ENCODE measurements at regions not wholly inside any gene's neighbourhood (a gene's known extent, or its start where the extent isn't known, plus 50 kb on each side); places are given as distances from the start of the nearest gene placed in this dataset.

GRCh38 chr6:3939368-3939958 lies 90.3 kb downstream of the FAM50B start:
- H3K4me1 ChIP-seq, result no peaks in the 10 kb centered on the region
- DNase-seq (ENCODE audit: low spot score in 2 of 2), result no peak
- H3K27me3 ChIP-seq, result no peaks in the 10 kb centered on the region
- no peaks in the 10 kb centered on the region for H3K9me3 ChIP-seq
- no peaks in the 10 kb centered on the region for H3K36me3 ChIP-seq
- H3K27ac ChIP-seq, result no peak overlapping the region
- whole genome bisulfite sequencing, 2 donors, result 71 to 75% methylated on average over 5 to 7 of the region's 7 CpGs
- TF ChIP-seq EP300 (IDR thresholded peaks at IDR 0.05), result no peak
- no peak for TF ChIP-seq CTCF (IDR thresholded peaks at IDR 0.05)
- TF ChIP-seq POLR2A (IDR thresholded peaks at IDR 0.05), result no peak
- no peak overlapping the region for H3K4me3 ChIP-seq

DNA sequence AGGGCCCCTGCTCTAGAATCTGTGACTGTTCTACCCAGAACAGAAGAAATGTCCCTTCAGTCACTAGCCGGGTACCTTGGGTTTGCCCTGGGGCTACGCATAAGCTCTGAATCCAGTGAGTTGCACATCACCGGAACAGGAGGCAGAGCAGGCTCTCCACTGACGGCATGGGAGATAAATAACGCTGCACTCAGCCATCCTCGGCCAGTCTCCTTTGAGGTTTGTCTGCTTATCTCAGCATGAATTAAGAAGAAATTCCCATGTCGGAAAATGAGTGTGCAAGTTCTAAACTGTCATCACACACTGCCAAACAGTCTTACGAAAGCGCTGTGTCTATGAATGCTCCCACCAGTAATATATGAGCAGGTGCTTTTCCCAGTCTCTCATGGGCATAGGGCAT lies 90.8 kb downstream of the FAM50B start:
- no peaks in the 10 kb centered on the region for H3K4me1 ChIP-seq
- TF ChIP-seq EP300 (IDR thresholded peaks at IDR 0.05), result no peak
- no peak for TF ChIP-seq POLR2A (IDR thresholded peaks at IDR 0.05)
- TF ChIP-seq CTCF (IDR thresholded peaks at IDR 0.05), result no peak
- WGBS, 2 donors, result 73% methylated on average over 9 of the region's 9 CpGs
- DNase-seq (ENCODE audit: low spot score in 2 of 2), result no peak
- H3K36me3 ChIP-seq, result no peaks in the 10 kb centered on the region
- H3K27ac ChIP-seq, result no peak overlapping the region
- no peak overlapping the region for H3K4me3 ChIP-seq
- H3K9me3 ChIP-seq, result no peaks in the 10 kb centered on the region
- H3K27me3 ChIP-seq, result no peaks in the 10 kb centered on the region

DNA sequence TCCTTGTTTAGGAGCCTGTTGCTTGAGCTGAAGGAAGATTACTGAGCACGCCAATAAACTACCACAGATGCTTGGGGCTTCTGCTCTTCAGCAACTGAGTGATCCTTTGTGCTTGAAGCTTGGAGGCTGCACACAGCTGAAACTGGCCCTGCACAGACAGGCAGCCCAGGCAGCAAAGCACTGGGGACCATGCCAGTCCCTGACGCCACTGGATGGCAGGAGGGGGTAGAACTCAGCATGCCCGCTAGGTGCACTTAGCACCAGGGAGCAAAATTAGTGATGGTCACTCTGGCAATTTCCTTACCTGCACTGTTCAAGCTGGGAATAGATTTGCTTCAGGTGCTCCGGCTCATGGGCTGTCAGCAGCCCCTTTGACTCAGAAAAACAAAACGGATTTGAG lies 91.5 kb downstream of the FAM50B start:
- no peak overlapping the region for H3K4me3 ChIP-seq
- TF ChIP-seq EP300 (IDR thresholded peaks at IDR 0.05), result no peak
- no peak for TF ChIP-seq POLR2A (IDR thresholded peaks at IDR 0.05)
- no peak for TF ChIP-seq CTCF (IDR thresholded peaks at IDR 0.05)
- 78 to 86% methylated on average over 5 of the region's 5 CpGs for whole genome bisulfite sequencing, 2 donors
- DNase-seq (ENCODE audit: low spot score in 2 of 2), result no peak
- no peaks in the 10 kb centered on the region for H3K4me1 ChIP-seq
- no peaks in the 10 kb centered on the region for H3K9me3 ChIP-seq
- H3K27me3 ChIP-seq, result no peaks in the 10 kb centered on the region
- no peak overlapping the region for H3K27ac ChIP-seq
- H3K36me3 ChIP-seq, result no peaks in the 10 kb centered on the region

- Histone ChIP-seq H3K27ac (no peak overlapping the region), H3K4me1 (no peaks in the 10 kb centered on the region), H3K27me3 (no peaks in the 10 kb centered on the region), H3K9me3 (no peaks in the 10 kb centered on the region), H3K36me3 (no peaks in the 10 kb centered on the region), H3K4me3 (no peak overlapping the region)
- no peak for DNase-seq (ENCODE audit: low spot score in 2 of 2)
- WGBS, 2 donors, result 41 to 47% methylated on average over 12 of the region's 12 CpGs
- TF ChIP-seq CTCF (IDR thresholded peaks at IDR 0.05) (no peak), POLR2A (IDR thresholded peaks at IDR 0.05) (no peak), EP300 (IDR thresholded peaks at IDR 0.05) (no peak)
Measured at GRCh38 chr6:3943331-3943765, 94.2 kb downstream of the FAM50B start.

- 87 to 91% methylated on average over 5 of the region's 5 CpGs for WGBS, 2 donors
- DNase-seq (ENCODE audit: low spot score in 2 of 2), result no peak
- no peaks in the 10 kb centered on the region for H3K4me1 ChIP-seq
- no peaks in the 10 kb centered on the region for H3K27me3 ChIP-seq
- H3K4me3 ChIP-seq, result no peak overlapping the region
- TF ChIP-seq CTCF (IDR thresholded peaks at IDR 0.05) (no peak), EP300 (IDR thresholded peaks at IDR 0.05) (no peak), POLR2A (IDR thresholded peaks at IDR 0.05) (no peak)
- H3K36me3 ChIP-seq, result no peaks in the 10 kb centered on the region
- H3K9me3 ChIP-seq, result no peaks in the 10 kb centered on the region
- H3K27ac ChIP-seq, result no peak overlapping the region
Measured at GRCh38 chr6:3944246-3944645, 95.1 kb downstream of the FAM50B start.

Data from tibial nerve (tissue), 4 donors.